ENCODE measurements at regions not wholly inside any gene's neighbourhood (a gene's known extent, or its start where the extent isn't known, plus 50 kb on each side); places are given as distances from the start of the nearest gene placed in this dataset.

GRCh38 chr9:31783491-31783890 lies 601.0 kb upstream of the ACO1 start:
- H3K9me2 ChIP-seq (ENCODE audit: insufficient read depth): no peaks in the 10 kb centered on the region
- TF ChIP-seq POLR2AphosphoS5 (IDR thresholded peaks at IDR 0.05; ENCODE audit: low read depth, low read length): no peak
- no peak for TF ChIP-seq EZH2phosphoT487 (IDR thresholded peaks at IDR 0.05; ENCODE audit: borderline replicate concordance)
- no peak overlapping the region for H2AFZ ChIP-seq (ENCODE audit: low read depth, low read length, poor library complexity, severe bottlenecking)

GRCh38 chr9:31790720-31791119 lies 593.7 kb upstream of the ACO1 start:
- Histone ChIP-seq H3K4me2 (ENCODE audit: low read length) (no peak overlapping the region), H3K4me3 (replicated peaks in 1 of 2; ENCODE audit: low read depth in 1 of 2, low read length in 2 of 2) (no peak overlapping the region), H3K27me3 (ENCODE audit: insufficient read depth, low read length) (no peaks in the 10 kb centered on the region), H2AFZ (ENCODE audit: low read depth, low read length, poor library complexity, severe bottlenecking) (no peak overlapping the region), H3K9ac (ENCODE audit: low read length) (no peak overlapping the region), H3K36me3 (ENCODE audit: control insufficient read depth in 1 of 2, insufficient read depth in 2 of 2, low read length in 2 of 2) (no peaks in the 10 kb centered on the region), H3K9me2 (ENCODE audit: insufficient read depth) (no peaks in the 10 kb centered on the region), H3K9me3 (ENCODE audit: control insufficient read depth in 1 of 2, insufficient read depth in 1 of 2, low read depth in 1 of 2, low read length in 2 of 2) (0 out of 4 replicates have a peak, but pooled peaks cover 0 to 5% of the 10 kb centered on the region in 2 experiments), H3K79me2 (ENCODE audit: insufficient read depth, low read length) (no peaks in the 10 kb centered on the region), H4K20me1 (ENCODE audit: insufficient read depth) (no peaks in the 10 kb centered on the region), H3K27ac (ENCODE audit: low read depth, low read length) (no peak overlapping the region), H3K4me1 (ENCODE audit: control insufficient read depth in 1 of 2, insufficient read depth in 2 of 2, low read length in 2 of 2) (no peaks in the 10 kb centered on the region)
- intact Hi-C loops (cut with micrococcal nuclease): loop anchor here (10.0 kb wide), 1 partner anchor 64 kb away; no protein-coding TSS in a partner anchor
- ChIA-PET POLR2A (no interaction called here), RAD21 (ENCODE audit: low non-redundant PET in 1 of 2, low total read pairs in 2 of 2, uncharacterized antibody in 2 of 2, unreplicated experiment in 2 of 2) (no interaction called here), CTCF (no interaction called here)
- DNase-seq (ENCODE audit: low read depth, low spot score) (no peak), ATAC-seq (no peak)
- TF ChIP-seq ELF1 (IDR thresholded peaks at IDR 0.05; ENCODE audit: borderline replicate concordance, low read depth) (no peak), MAX (IDR thresholded peaks at IDR 0.05) (no peak), POLR2AphosphoS5 (IDR thresholded peaks at IDR 0.05; ENCODE audit: low read depth, low read length) (no peak), YY1 (IDR thresholded peaks at IDR 0.05; ENCODE audit: extremely low read depth, insufficient replicate concordance, low read depth, low read length) (no peak), RAD21 (IDR thresholded peaks at IDR 0.05; ENCODE audit: low read depth) (no peak), SP1 (IDR thresholded peaks at IDR 0.05; ENCODE audit: low read depth) (no peak), FOSL1 (IDR thresholded peaks at IDR 0.05; ENCODE audit: low read depth) (no peak), CEBPB (IDR thresholded peaks at IDR 0.05; ENCODE audit: low read depth) (no peak), EGR1 (IDR thresholded peaks at IDR 0.05; ENCODE audit: low read depth) (no peak), REST (IDR thresholded peaks at IDR 0.05; ENCODE audit: low read depth) (no peak), EZH2phosphoT487 (IDR thresholded peaks at IDR 0.05; ENCODE audit: borderline replicate concordance) (no peak)
- no TSS peak for BruUV-seq (replicated peaks)

More at GRCh38 chr9:31783491-31783890, 601.0 kb upstream of the ACO1 start:
- Histone ChIP-seq H3K36me3 (ENCODE audit: control insufficient read depth in 1 of 2, insufficient read depth in 2 of 2, low read length in 2 of 2) (no peaks in the 10 kb centered on the region), H4K20me1 (ENCODE audit: insufficient read depth) (no peaks in the 10 kb centered on the region), H3K4me2 (ENCODE audit: low read length) (no peak overlapping the region), H3K4me1 (ENCODE audit: control insufficient read depth in 1 of 2, insufficient read depth in 2 of 2, low read length in 2 of 2) (no peaks in the 10 kb centered on the region), H3K27me3 (ENCODE audit: insufficient read depth, low read length) (no peaks in the 10 kb centered on the region), H3K9me3 (ENCODE audit: control insufficient read depth in 1 of 2, insufficient read depth in 1 of 2, low read depth in 1 of 2, low read length in 2 of 2) (peaks cover 0 to 4% of the 10 kb centered on the region in 2 experiments; a peak in 2 of 4 replicates), H3K4me3 (replicated peaks in 1 of 2; ENCODE audit: low read depth in 1 of 2, low read length in 2 of 2) (no peak overlapping the region), H3K9ac (ENCODE audit: low read length) (no peak overlapping the region), H3K79me2 (ENCODE audit: insufficient read depth, low read length) (no peaks in the 10 kb centered on the region), H3K27ac (ENCODE audit: low read depth, low read length) (no peak overlapping the region)
- DNase-seq (ENCODE audit: low read depth, low spot score): no peak
- intact Hi-C loops (cut with micrococcal nuclease): no loop called here
- ChIA-PET RAD21 (ENCODE audit: low non-redundant PET in 1 of 2, low total read pairs in 2 of 2, uncharacterized antibody in 2 of 2, unreplicated experiment in 2 of 2) (no interaction called here), POLR2A (no interaction called here), CTCF (no interaction called here)
- no TSS peak for BruUV-seq (replicated peaks)
- ATAC-seq: no peak
